ENCODE measurements at regions not wholly inside any gene's neighbourhood (a gene's known extent, or its start where the extent isn't known, plus 50 kb on each side); places are given as distances from the start of the nearest gene placed in this dataset.

GRCh38 chr1:30420519-30421050 lies 302.8 kb downstream of the MATN1 start:
- TF ChIP-seq TAF1 (IDR thresholded peaks at IDR 0.05; ENCODE audit: borderline replicate concordance, insufficient read depth, low read length) (no peak), REST (IDR thresholded peaks at IDR 0.05; ENCODE audit: insufficient read depth in 1 of 2, low read depth in 2 of 2, low read length in 2 of 2) (no peak), SIN3A (IDR thresholded peaks at IDR 0.05; ENCODE audit: borderline replicate concordance, insufficient read depth, low read length) (no peak), POLR2AphosphoS5 (IDR thresholded peaks at IDR 0.05; ENCODE audit: low read depth, low read length) (no peak)

Data from PFSK-1 (cell line).